PC-3 (cell line): ENCODE measurements at regions not wholly inside any gene's neighbourhood (a gene's known extent, or its start where the extent isn't known, plus 50 kb on each side); places are given as distances from the start of the nearest gene placed in this dataset.

Experiments used
- ATAC-seq: fragments of 200-7000 bp; cut with Tn5 transposase; 2 replicates; pipeline ENCODE4 v1.9.1; 2020; ENCODE audit warnings: mild to moderate bottlenecking, moderate library complexity
- BruUV-seq: library from RNA; stranded (reverse); fragments of 400-500 nt; replicated peaks from 2 replicates; lab custom pipeline; 2021; lab: Mats Ljungman, UMichigan
- CTCF ChIA-PET: fragments of 300-600 bp; sonication (Branson Sonifier 250); formaldehyde crosslinking; loops from one replicate; lab custom pipeline; 2022; ENCODE audit warnings: antibody characterized with exemption; lab: Charles Lee
- POLR2A ChIA-PET: fragments of 300-600 bp; sonication (Branson Sonifier 250); formaldehyde crosslinking; loops from one replicate; lab custom pipeline; 2022; ENCODE audit warnings: antibody characterized with exemption; ENCODE audit not compliant: unreplicated experiment; lab: Charles Lee
- DNase-seq: peaks from one replicate; pipeline ENCODE4 v3.0.0-alpha.2; 2015
- H2AFZ ChIP-seq: fragments of 300-600 bp; sonication (generic); 2 replicates; pipeline ENCODE4 v1.6.0; 2016; ENCODE audit warnings: antibody characterized with exemption, low read length
- H3F3A ChIP-seq: fragments of 300-600 bp; sonication (generic); one replicate; pipeline ENCODE4 v1.6.0; 2017; ENCODE audit warnings: antibody characterized with exemption, low read length, control low read depth, mild to moderate bottlenecking; ENCODE audit not compliant: unreplicated experiment
- H3K27ac ChIP-seq: fragments of 300-600 bp; sonication (generic); 2 replicates; pipeline ENCODE4 v1.5.1; 2016; ENCODE audit warnings: mild to moderate bottlenecking, low read length
- H3K27me3 ChIP-seq: fragments of 300-600 bp; sonication (generic); 2 replicates; pipeline ENCODE4 v1.6.1; 2016; ENCODE audit warnings: low read length, mixed read lengths
- H3K36me3 ChIP-seq: fragments of 300-600 bp; sonication (generic); 2 replicates; pipeline ENCODE4 v1.6.1; 2016; ENCODE audit warnings: low read depth, mixed run types, low read length, mixed read lengths
- H3K4me1 ChIP-seq: fragments of 300-600 bp; sonication (generic); 2 replicates; pipeline ENCODE4 v1.5.1; 2016; ENCODE audit warnings: low read length; ENCODE audit not compliant: insufficient read depth
- H3K4me2 ChIP-seq: fragments of 300-600 bp; sonication (generic); 2 replicates; pipeline ENCODE4 v1.6.0; 2016; ENCODE audit warnings: low read length
- H3K4me3 ChIP-seq: fragments of 300-600 bp; sonication (generic); 2 replicates; pipeline ENCODE4 v1.5.1; 2016; ENCODE audit warnings: mild to moderate bottlenecking, low read length, mixed read lengths
- H3K79me2 ChIP-seq: fragments of 300-600 bp; sonication (generic); 2 replicates; pipeline ENCODE4 v1.6.1; 2017; ENCODE audit warnings: low read length, mixed read lengths
- H3K9ac ChIP-seq: fragments of 300-600 bp; sonication (generic); 2 replicates; pipeline ENCODE4 v1.6.0; 2016; ENCODE audit warnings: mild to moderate bottlenecking, low read length
- H3K9me2 ChIP-seq: fragments of 300-600 bp; sonication (generic); replicated peaks from 2 replicates; pipeline ENCODE4 v1.6.1; 2016; ENCODE audit warnings: mixed run types, low read length, mixed read lengths
- H3K9me3 ChIP-seq: fragments of 300-600 bp; sonication (generic); 2 replicates; pipeline ENCODE4 v1.6.1; 2016; ENCODE audit warnings: low read length, mixed read lengths
- H4K20me1 ChIP-seq: fragments of 300-600 bp; sonication (generic); 2 replicates; pipeline ENCODE4 v1.6.1; 2016; ENCODE audit warnings: low read length, mixed read lengths
- EZH2 ChIP-seq: fragments of 300-600 bp; sonication (generic); IDR thresholded peaks from one replicate; pipeline ENCODE4 v1.6.1; 2017; ENCODE audit warnings: antibody characterized with exemption, mild to moderate bottlenecking, low read length; ENCODE audit not compliant: unreplicated experiment
- EZH2phosphoT487 ChIP-seq: fragments of 300-600 bp; sonication (generic); IDR thresholded peaks from 2 replicates; pipeline ENCODE4 v1.6.1; 2018; ENCODE audit warnings: mild to moderate bottlenecking, antibody characterized with exemption, low read length, borderline replicate concordance
- intact Hi-C: fragments of 100-400 bp; cut with micrococcal nuclease; formaldehyde crosslinking; loops from 2 replicates; pipeline ENCODE4 v1.9.0; 2023
- TF ChIP-seq, protein P1 (sequence below): fragments of 300-600 bp; sonication (generic); conservative IDR thresholded peaks from 2 replicates; pipeline ENCODE4 v1.5.1; 2017; ENCODE audit warnings: antibody characterized with exemption, low read depth, mild to moderate bottlenecking, low read length

GRCh38 chr17:68718926-68719325 lies 117.8 kb upstream of the FAM20A start:
- Histone ChIP-seq H3K9me2 (no peaks in the 10 kb centered on the region), H3K27me3 (peaks cover 11% of the 10 kb centered on the region), H3K9ac (no peak overlapping the region), H3K4me1 (no peaks in the 10 kb centered on the region), H3K9me3 (no peaks in the 10 kb centered on the region), H4K20me1 (no peaks in the 10 kb centered on the region), H3K79me2 (no peaks in the 10 kb centered on the region), H3K4me3 (no peak overlapping the region), H3K4me2 (no peak overlapping the region), H3F3A (no peaks in the 10 kb centered on the region), H3K27ac (no peak overlapping the region), H2AFZ (no peak overlapping the region), H3K36me3 (no peaks in the 10 kb centered on the region)
- ChIA-PET POLR2A (no interaction called here), CTCF (no interaction called here)
- TF ChIP-seq EZH2, result no peak
- TF ChIP-seq, protein P1, sequence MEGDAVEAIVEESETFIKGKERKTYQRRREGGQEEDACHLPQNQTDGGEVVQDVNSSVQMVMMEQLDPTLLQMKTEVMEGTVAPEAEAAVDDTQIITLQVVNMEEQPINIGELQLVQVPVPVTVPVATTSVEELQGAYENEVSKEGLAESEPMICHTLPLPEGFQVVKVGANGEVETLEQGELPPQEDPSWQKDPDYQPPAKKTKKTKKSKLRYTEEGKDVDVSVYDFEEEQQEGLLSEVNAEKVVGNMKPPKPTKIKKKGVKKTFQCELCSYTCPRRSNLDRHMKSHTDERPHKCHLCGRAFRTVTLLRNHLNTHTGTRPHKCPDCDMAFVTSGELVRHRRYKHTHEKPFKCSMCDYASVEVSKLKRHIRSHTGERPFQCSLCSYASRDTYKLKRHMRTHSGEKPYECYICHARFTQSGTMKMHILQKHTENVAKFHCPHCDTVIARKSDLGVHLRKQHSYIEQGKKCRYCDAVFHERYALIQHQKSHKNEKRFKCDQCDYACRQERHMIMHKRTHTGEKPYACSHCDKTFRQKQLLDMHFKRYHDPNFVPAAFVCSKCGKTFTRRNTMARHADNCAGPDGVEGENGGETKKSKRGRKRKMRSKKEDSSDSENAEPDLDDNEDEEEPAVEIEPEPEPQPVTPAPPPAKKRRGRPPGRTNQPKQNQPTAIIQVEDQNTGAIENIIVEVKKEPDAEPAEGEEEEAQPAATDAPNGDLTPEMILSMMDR, result no peak
- TF ChIP-seq EZH2phosphoT487, result no peak
- intact Hi-C loops, result no loop called here
- ATAC-seq, result no peak
- BruUV-seq, result no TSS peak
- DNase-seq, result no peak

GRCh38 chr17:68718465-68718864 lies 117.3 kb upstream of the FAM20A start:
- Histone ChIP-seq H3K4me2 (no peak overlapping the region), H3K27me3 (peaks cover 10% of the 10 kb centered on the region), H4K20me1 (no peaks in the 10 kb centered on the region), H3K36me3 (no peaks in the 10 kb centered on the region), H3K79me2 (no peaks in the 10 kb centered on the region), H3F3A (no peaks in the 10 kb centered on the region), H3K9ac (no peak overlapping the region), H2AFZ (no peak overlapping the region), H3K4me3 (no peak overlapping the region), H3K4me1 (no peaks in the 10 kb centered on the region), H3K9me2 (no peaks in the 10 kb centered on the region), H3K27ac (no peak overlapping the region), H3K9me3 (no peaks in the 10 kb centered on the region)
- TF ChIP-seq EZH2 (no peak), EZH2phosphoT487 (no peak)
- TF ChIP-seq, protein P1, result no peak
- CTCF ChIA-PET, result no interaction called here
- no TSS peak for BruUV-seq
- POLR2A ChIA-PET, result no interaction called here
- DNase-seq (no peak), ATAC-seq (no peak)
- intact Hi-C loops, result no loop called here

DNA sequence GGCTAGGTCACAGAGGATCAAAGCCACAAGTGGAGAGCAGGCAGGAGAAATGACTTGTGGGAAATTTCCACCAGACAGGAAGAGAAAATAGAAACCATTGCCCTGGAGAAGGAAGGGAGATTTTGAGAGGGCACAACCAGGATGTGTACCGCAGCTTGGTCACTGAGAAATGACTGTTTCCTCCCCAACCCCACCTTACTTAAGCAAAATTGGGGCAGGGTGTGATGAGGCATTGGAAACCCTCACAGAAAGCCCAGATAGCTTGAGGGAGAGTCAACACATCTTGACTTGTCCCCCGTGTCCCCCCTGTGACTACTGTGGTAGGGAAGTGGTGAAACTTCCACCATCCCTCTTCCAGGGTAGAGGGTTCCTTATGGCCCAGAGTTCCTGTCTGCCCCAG lies 113.5 kb upstream of the FAM20A start:
- TF ChIP-seq EZH2phosphoT487 (no peak), EZH2 (no peak)
- TF ChIP-seq, protein P1, result no peak
- CTCF ChIA-PET, result no interaction called here

More for the DNA sequence above, 113.5 kb upstream of the FAM20A start:
- POLR2A ChIA-PET, result no interaction called here
- H3K4me1 ChIP-seq, result peaks cover 13% of the 10 kb centered on the region; the same call in 1 of the 2 replicates
- H3K4me2 ChIP-seq, result no peak overlapping the region
- intact Hi-C loops, result no loop called here
- H3K79me2 ChIP-seq, result no peaks in the 10 kb centered on the region
- no peak overlapping the region for H3K9ac ChIP-seq
- peaks cover 21% of the 10 kb centered on the region for H3K27me3 ChIP-seq
- no peak overlapping the region for H3K27ac ChIP-seq
- ATAC-seq, result no peak
- no peak for DNase-seq
- no peaks in the 10 kb centered on the region for H3F3A ChIP-seq
- H2AFZ ChIP-seq, result no peak overlapping the region
- H3K36me3 ChIP-seq, result no peaks in the 10 kb centered on the region
- no TSS peak for BruUV-seq
- no peaks in the 10 kb centered on the region for H4K20me1 ChIP-seq
- no peaks in the 10 kb centered on the region; the same call in 1 of the 2 replicates for H3K9me2 ChIP-seq
- H3K4me3 ChIP-seq, result no peak overlapping the region
- no peaks in the 10 kb centered on the region for H3K9me3 ChIP-seq
